HG03103 (cell line): ENCODE measurements at regions not wholly inside any gene's neighbourhood (a gene's known extent, or its start where the extent isn't known, plus 50 kb on each side); places are given as distances from the start of the nearest gene placed in this dataset.
"Not testable (repeated sequence)": the region's sequence is repeated elsewhere in the genome, so short reads cannot be mapped to it uniquely, and the experiment has no call there.

Experiments
- ATAC-seq: cut with Tn5 transposase; IDR thresholded peaks from one replicate; pipeline ENCODE4 v1.9.1; 2021; ENCODE audit warnings: low read depth; ENCODE audit not compliant: unreplicated experiment

GRCh38 chr12:131642771-131643170 lies 68.1 kb upstream of the SFSWAP start:
- no peak for ATAC-seq

- no peak for ATAC-seq
Measured at GRCh38 chr12:131643631-131644452, 67.0 kb upstream of the SFSWAP start.

DNA sequence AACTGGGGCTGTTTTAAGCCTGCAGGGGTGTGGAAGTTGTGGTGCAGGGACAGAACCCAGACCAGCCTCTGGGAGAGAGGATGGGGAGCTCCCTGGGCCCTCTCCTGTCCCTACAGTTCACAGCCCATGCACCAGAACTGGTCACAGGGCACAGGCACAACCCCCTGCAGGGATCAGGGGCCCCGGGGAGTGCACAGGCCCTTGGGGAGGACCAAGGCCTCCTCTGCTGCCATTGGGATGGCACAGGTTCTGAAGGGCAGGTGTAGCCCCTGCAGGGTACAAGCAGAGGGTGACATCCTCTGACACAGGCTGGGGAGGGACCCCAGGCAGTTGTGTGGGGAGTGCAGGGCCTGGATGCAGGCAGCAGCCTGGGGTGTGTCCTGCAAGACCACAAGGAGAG lies 66.4 kb upstream of the SFSWAP start:
- no peak for ATAC-seq

GRCh38 chr12:131644917-131645316 lies 66.0 kb upstream of the SFSWAP start:
- not testable (repeated sequence) for ATAC-seq

DNA sequence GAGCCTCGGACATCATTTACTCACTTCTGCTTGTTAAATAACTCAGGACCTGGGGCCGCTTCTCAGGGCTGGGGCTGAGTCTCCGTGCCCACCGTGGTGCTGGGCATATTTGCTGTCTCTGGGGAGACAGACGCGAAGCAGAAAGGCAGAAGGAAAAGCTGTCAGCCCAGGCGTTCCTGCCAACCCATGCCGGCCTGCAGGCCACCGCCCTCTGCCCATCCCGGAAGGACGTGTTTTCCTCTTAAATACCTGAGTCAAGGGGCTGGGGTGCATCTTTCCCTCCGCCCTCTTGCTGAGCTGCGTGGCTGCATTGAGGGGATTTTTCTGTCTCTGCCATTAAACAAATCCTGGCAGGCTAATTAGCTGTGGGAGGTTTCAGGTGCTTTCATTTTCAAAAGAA lies 65.3 kb upstream of the SFSWAP start:
- ATAC-seq = not testable (repeated sequence)

DNA sequence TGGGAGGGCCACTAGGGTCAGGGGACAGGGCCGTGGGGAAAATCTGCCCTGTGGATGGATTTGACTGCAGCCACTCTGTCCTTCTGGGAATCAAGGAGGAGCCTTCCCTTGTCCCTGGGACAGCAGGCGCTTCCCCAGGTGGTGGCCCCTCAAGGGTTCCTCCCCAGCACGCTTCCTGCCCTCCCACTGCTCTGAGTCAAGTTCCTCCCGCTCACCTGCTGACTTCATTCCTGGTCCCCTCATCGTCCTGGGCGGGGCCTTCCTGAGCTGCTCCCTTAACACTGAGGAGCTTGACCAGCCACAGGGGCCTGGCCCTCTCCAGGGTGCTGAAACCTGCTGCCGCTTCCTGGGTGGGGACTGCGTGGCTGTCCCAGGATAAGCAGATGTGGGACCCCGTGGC lies 64.4 kb upstream of the SFSWAP start:
- ATAC-seq = not testable (repeated sequence)

- no peak for ATAC-seq
Measured at GRCh38 chr12:131647667-131648066, 63.2 kb upstream of the SFSWAP start.

DNA sequence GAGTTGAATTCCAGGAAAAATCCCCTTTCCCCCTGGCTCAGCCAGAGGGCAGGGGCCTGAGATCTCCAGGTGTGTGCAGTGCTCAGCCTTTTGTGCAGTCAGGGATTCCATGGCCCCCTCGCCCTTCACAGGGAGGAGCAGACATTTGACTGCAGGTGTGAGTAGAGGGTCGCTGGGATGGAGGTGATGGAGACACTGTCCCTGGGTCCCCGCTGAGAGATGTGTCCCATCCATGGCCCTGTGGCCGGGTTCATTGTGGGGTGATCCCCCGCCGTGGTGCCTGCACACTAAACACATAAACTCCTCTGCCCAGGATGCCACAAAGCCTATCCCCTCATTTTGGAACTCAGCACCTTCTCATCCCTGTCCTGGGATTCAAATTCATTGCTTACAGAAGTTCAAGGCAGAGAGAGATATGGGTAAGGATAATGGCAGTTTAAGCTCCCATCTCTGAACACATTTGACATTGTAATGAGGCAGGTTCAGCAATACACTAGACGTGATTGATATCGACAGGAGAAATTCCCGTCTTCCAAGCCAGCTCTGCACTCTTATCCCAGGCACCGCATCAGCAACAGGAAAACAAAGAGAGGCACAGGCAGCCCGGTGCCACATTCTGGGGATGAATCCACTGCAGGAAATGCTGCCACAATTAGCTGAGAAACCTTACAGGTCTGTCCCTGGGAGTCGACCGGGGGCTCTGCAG lies 55.3 kb upstream of the SFSWAP start:
- not testable (repeated sequence) for ATAC-seq

DNA sequence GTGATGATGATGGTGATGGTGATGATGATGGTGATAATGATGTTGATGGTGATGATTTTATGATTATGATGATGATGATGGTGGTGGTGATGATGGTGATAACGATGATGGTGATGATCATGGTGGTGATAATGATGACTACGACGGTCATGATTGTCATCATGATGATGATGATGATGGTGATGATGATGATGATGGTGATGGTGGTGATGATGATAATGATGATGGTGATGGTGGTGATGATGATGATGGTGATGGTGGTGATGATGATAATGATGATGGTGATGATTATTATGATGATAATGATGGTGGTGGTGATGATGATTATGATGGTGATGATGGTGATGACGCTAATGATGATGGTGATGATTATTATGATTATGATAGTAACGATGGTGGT lies 54.1 kb upstream of the SFSWAP start:
- not testable (repeated sequence) for ATAC-seq

- not testable (repeated sequence) for ATAC-seq
Measured at GRCh38 chr12:131658605-131659004, 52.3 kb upstream of the SFSWAP start.

DNA sequence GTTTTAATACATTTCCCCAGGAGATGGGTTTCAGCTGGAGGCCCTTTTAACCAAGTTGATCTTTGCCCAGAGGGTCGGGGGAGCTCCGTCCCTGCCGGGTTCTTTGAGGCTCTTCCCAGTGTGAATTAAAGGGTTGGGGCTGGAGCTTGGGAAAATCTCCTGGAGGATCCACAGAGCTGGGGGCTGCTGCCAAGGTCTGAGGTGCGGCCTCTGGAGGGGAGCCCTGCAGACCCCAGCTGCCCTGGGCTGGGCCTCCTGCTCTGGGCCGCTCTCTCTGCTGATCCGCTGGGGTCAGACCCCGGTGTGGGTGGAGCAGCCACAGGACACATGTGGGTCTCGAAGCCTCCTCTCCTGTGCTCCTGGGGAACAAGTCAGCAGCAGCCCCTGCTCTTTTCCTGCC lies 51.4 kb upstream of the SFSWAP start:
- not testable (repeated sequence) for ATAC-seq

- not testable (repeated sequence) for ATAC-seq
Measured at GRCh38 chr12:131659976-131660375, 50.9 kb upstream of the SFSWAP start.

GRCh38 chr12:131660401-131660800 lies 50.5 kb upstream of the SFSWAP start:
- ATAC-seq = not testable (repeated sequence)
